Stimulated activated memory B cell treated with anti-CD40 and anti-IgM and Interleukin-4, amounts not matched to agents 10 μg/mL and 1 μg/mL and 100 μg/mL, for 72 hours (primary cell): ENCODE measurements at regions not wholly inside any gene's neighbourhood (a gene's known extent, or its start where the extent isn't known, plus 50 kb on each side); places are given as distances from the start of the nearest gene placed in this dataset.
"Not testable (repeated sequence)": the region's sequence is repeated elsewhere in the genome, so short reads cannot be mapped to it uniquely, and the experiment has no call there.

Experiments used
- ATAC-seq: fragments of 150-1000 bp; cut with Tn5 transposase; 2 replicates; pipeline ENCODE4 v1.10.0; 2021
- H3K27ac Mint-ChIP-seq: one replicate; pipeline ENCODE4 v1.8.0; 2022; ENCODE audit warnings: mild to moderate bottlenecking, mixed read lengths
- H3K27me3 Mint-ChIP-seq: one replicate; pipeline ENCODE4 v1.8.0; 2022; ENCODE audit warnings: mixed read lengths
- H3K36me3 Mint-ChIP-seq: one replicate; pipeline ENCODE4 v1.8.0; 2022; ENCODE audit warnings: mixed read lengths
- H3K4me1 Mint-ChIP-seq: one replicate; pipeline ENCODE4 v1.8.0; 2022; ENCODE audit warnings: mixed read lengths
- H3K4me3 Mint-ChIP-seq: one replicate; pipeline ENCODE4 v1.8.0; 2022; ENCODE audit warnings: mild to moderate bottlenecking, moderate library complexity, mixed read lengths
- H3K9me3 Mint-ChIP-seq: one replicate; pipeline ENCODE4 v1.8.0; 2022; ENCODE audit warnings: mixed read lengths

GRCh38 chr9:89850153-89850552, 245.3 kb downstream of the GADD45G start:
- Mint-ChIP-seq H3K4me3 (no peak overlapping the region), H3K27ac (no peak overlapping the region), H3K36me3 (no peaks in the 10 kb centered on the region), H3K4me1 (no peaks in the 10 kb centered on the region), H3K9me3 (no peaks in the 10 kb centered on the region), H3K27me3 (peaks cover 10% of the 10 kb centered on the region)
- no peak for ATAC-seq

GRCh38 chr9:89850631-89851325, 246.0 kb downstream of the GADD45G start:
- H3K27me3 Mint-ChIP-seq = peaks cover 10% of the 10 kb centered on the region
- no peaks in the 10 kb centered on the region for H3K9me3 Mint-ChIP-seq
- H3K27ac Mint-ChIP-seq = no peak overlapping the region
- no peaks in the 10 kb centered on the region for H3K4me1 Mint-ChIP-seq
- no peak for ATAC-seq
- H3K4me3 Mint-ChIP-seq = no peak overlapping the region
- no peaks in the 10 kb centered on the region for H3K36me3 Mint-ChIP-seq

- H3K36me3 Mint-ChIP-seq = no peaks in the 10 kb centered on the region
- H3K4me3 Mint-ChIP-seq = no peak overlapping the region
- no peak for ATAC-seq
- no peak overlapping the region for H3K27ac Mint-ChIP-seq
- H3K4me1 Mint-ChIP-seq = no peaks in the 10 kb centered on the region
- no peaks in the 10 kb centered on the region for H3K9me3 Mint-ChIP-seq
- H3K27me3 Mint-ChIP-seq = peaks cover 8% of the 10 kb centered on the region
Measured at GRCh38 chr9:89853161-89853560, 248.3 kb downstream of the GADD45G start.

GRCh38 chr9:89853931-89854330, 249.1 kb downstream of the GADD45G start:
- H3K9me3 Mint-ChIP-seq = no peaks in the 10 kb centered on the region
- H3K36me3 Mint-ChIP-seq = no peaks in the 10 kb centered on the region
- no peak overlapping the region for H3K27ac Mint-ChIP-seq
- H3K4me3 Mint-ChIP-seq = no peak overlapping the region
- peaks cover 5% of the 10 kb centered on the region for H3K4me1 Mint-ChIP-seq
- no peak for ATAC-seq
- peaks cover 6% of the 10 kb centered on the region for H3K27me3 Mint-ChIP-seq

- Mint-ChIP-seq H3K27ac (no peak overlapping the region), H3K4me3 (no peak overlapping the region), H3K27me3 (peaks cover 14% of the 10 kb centered on the region), H3K36me3 (no peaks in the 10 kb centered on the region), H3K9me3 (no peaks in the 10 kb centered on the region), H3K4me1 (peaks cover 6% of the 10 kb centered on the region)
- no peak for ATAC-seq
Measured at GRCh38 chr9:89854715-89855475, 250.1 kb downstream of the GADD45G start.

GRCh38 chr9:89856296-89856695, 251.5 kb downstream of the GADD45G start:
- not testable (repeated sequence) for H3K27ac Mint-ChIP-seq, H3K9me3 Mint-ChIP-seq, H3K4me1 Mint-ChIP-seq, H3K4me3 Mint-ChIP-seq, ATAC-seq, H3K36me3 Mint-ChIP-seq
- H3K27me3 Mint-ChIP-seq = peaks cover 26% of the 10 kb centered on the region

- H3K27ac Mint-ChIP-seq, ATAC-seq, H3K9me3 Mint-ChIP-seq, H3K36me3 Mint-ChIP-seq, H3K4me1 Mint-ChIP-seq, H3K4me3 Mint-ChIP-seq: not testable (repeated sequence)
- peaks cover 28% of the 10 kb centered on the region for H3K27me3 Mint-ChIP-seq
Measured at GRCh38 chr9:89856950-89857349, 252.1 kb downstream of the GADD45G start.

GRCh38 chr9:89859842-89860241, 255.0 kb downstream of the GADD45G start:
- H3K9me3 Mint-ChIP-seq = not testable (repeated sequence)

GRCh38 chr9:89861371-89861770, 256.6 kb downstream of the GADD45G start:
- not testable (repeated sequence) for ATAC-seq, H3K9me3 Mint-ChIP-seq, H3K4me3 Mint-ChIP-seq, H3K36me3 Mint-ChIP-seq, H3K27ac Mint-ChIP-seq
- peaks cover 28% of the 10 kb centered on the region for H3K27me3 Mint-ChIP-seq
- H3K4me1 Mint-ChIP-seq = peaks cover 12% of the 10 kb centered on the region

More at GRCh38 chr9:89859842-89860241, 255.0 kb downstream of the GADD45G start:
- not testable (repeated sequence) for H3K36me3 Mint-ChIP-seq, H3K4me3 Mint-ChIP-seq, H3K27ac Mint-ChIP-seq, ATAC-seq
- peaks cover 28% of the 10 kb centered on the region for H3K27me3 Mint-ChIP-seq
- H3K4me1 Mint-ChIP-seq = peaks cover 12% of the 10 kb centered on the region

- no peak overlapping the region for H3K27ac Mint-ChIP-seq
- no peaks in the 10 kb centered on the region for H3K36me3 Mint-ChIP-seq
- H3K4me3 Mint-ChIP-seq = no peak overlapping the region
- ATAC-seq = no peak
- peaks cover 28% of the 10 kb centered on the region for H3K27me3 Mint-ChIP-seq
- H3K4me1 Mint-ChIP-seq = peaks cover 12% of the 10 kb centered on the region
- H3K9me3 Mint-ChIP-seq = no peaks in the 10 kb centered on the region
Measured at GRCh38 chr9:89862316-89862715, 257.5 kb downstream of the GADD45G start.

GRCh38 chr9:89863141-89863540, 258.3 kb downstream of the GADD45G start:
- Mint-ChIP-seq H3K9me3 (no peaks in the 10 kb centered on the region), H3K4me1 (peaks cover 12% of the 10 kb centered on the region), H3K27ac (no peak overlapping the region), H3K36me3 (no peaks in the 10 kb centered on the region), H3K4me3 (no peak overlapping the region), H3K27me3 (peaks cover 28% of the 10 kb centered on the region)
- no peak for ATAC-seq

- peaks cover 23% of the 10 kb centered on the region for H3K27me3 Mint-ChIP-seq
- no peak for ATAC-seq
- peaks cover 9% of the 10 kb centered on the region for H3K4me1 Mint-ChIP-seq
- no peaks in the 10 kb centered on the region for H3K36me3 Mint-ChIP-seq
- H3K4me3 Mint-ChIP-seq = no peak overlapping the region
- H3K9me3 Mint-ChIP-seq = no peaks in the 10 kb centered on the region
- no peak overlapping the region for H3K27ac Mint-ChIP-seq
Measured at GRCh38 chr9:89863837-89864236, 259.0 kb downstream of the GADD45G start.

- H3K4me1 Mint-ChIP-seq = peaks cover 6% of the 10 kb centered on the region
- no peak overlapping the region for H3K27ac Mint-ChIP-seq
- H3K9me3 Mint-ChIP-seq = no peaks in the 10 kb centered on the region
- no peaks in the 10 kb centered on the region for H3K36me3 Mint-ChIP-seq
- ATAC-seq = no peak
- no peak overlapping the region for H3K4me3 Mint-ChIP-seq
- H3K27me3 Mint-ChIP-seq = peaks cover 19% of the 10 kb centered on the region
Measured at GRCh38 chr9:89864257-89864656, 259.4 kb downstream of the GADD45G start.

- no peak for ATAC-seq
- Mint-ChIP-seq H3K36me3 (no peaks in the 10 kb centered on the region), H3K4me1 (peaks cover 6% of the 10 kb centered on the region), H3K4me3 (no peak overlapping the region), H3K27me3 (peaks cover 14% of the 10 kb centered on the region), H3K9me3 (no peaks in the 10 kb centered on the region), H3K27ac (no peak overlapping the region)
Measured at GRCh38 chr9:89864731-89865130, 259.9 kb downstream of the GADD45G start.

GRCh38 chr9:89865357-89865756, 260.5 kb downstream of the GADD45G start:
- Mint-ChIP-seq H3K27me3 (peaks cover 11% of the 10 kb centered on the region), H3K27ac (no peak overlapping the region), H3K4me1 (peaks cover 6% of the 10 kb centered on the region), H3K9me3 (no peaks in the 10 kb centered on the region), H3K4me3 (no peak overlapping the region), H3K36me3 (no peaks in the 10 kb centered on the region)
- ATAC-seq = no peak

GRCh38 chr9:89865981-89866380, 261.2 kb downstream of the GADD45G start:
- Mint-ChIP-seq H3K9me3 (no peaks in the 10 kb centered on the region), H3K36me3 (no peaks in the 10 kb centered on the region), H3K4me1 (peaks cover 6% of the 10 kb centered on the region), H3K27me3 (peaks cover 5% of the 10 kb centered on the region), H3K27ac (no peak overlapping the region), H3K4me3 (no peak overlapping the region)
- no peak for ATAC-seq
